MM.1S (cell line): ENCODE measurements at regions not wholly inside any gene's neighbourhood (a gene's known extent, or its start where the extent isn't known, plus 50 kb on each side); places are given as distances from the start of the nearest gene placed in this dataset.

Source experiments
- EZH2 ChIP-seq: fragments of 300-600 bp; sonication (generic); optimal IDR thresholded peaks from 2 replicates; pipeline ENCODE3; 2017; ENCODE audit warnings: low read depth, mild to moderate bottlenecking, antibody characterized with exemption, low read length, mixed read lengths
- EZH2phosphoT487 ChIP-seq: fragments of 300-600 bp; sonication (generic); IDR thresholded peaks from 2 replicates; pipeline ENCODE4 v1.6.1; 2018; ENCODE audit warnings: antibody characterized with exemption, low read length
- TF ChIP-seq, protein P1 (sequence below): fragments of 300-600 bp; sonication (generic); IDR thresholded peaks from 2 replicates; pipeline ENCODE4 v1.5.1; 2016; ENCODE audit warnings: antibody characterized with exemption, low read length, mixed read lengths

DNA sequence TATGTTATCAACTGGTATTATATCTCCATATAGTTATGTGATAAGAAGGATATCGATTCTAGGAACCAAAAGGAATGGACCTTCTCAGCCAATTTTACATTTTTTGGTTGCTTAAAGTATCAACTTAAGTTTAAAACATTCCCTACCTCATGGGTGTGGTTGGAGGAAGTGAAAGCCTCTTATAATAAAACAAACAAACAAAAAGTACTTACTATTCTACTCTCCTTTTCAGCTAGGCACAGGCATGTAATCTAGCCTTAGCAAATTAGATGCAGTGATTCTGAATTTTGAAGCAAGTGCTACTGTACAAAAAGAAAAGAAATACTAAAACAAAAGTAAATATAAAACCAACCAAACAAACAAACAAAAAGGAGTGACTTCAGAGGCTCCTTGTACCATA, 485.4 kb downstream of the C4orf33 start:
- TF ChIP-seq, protein P1, sequence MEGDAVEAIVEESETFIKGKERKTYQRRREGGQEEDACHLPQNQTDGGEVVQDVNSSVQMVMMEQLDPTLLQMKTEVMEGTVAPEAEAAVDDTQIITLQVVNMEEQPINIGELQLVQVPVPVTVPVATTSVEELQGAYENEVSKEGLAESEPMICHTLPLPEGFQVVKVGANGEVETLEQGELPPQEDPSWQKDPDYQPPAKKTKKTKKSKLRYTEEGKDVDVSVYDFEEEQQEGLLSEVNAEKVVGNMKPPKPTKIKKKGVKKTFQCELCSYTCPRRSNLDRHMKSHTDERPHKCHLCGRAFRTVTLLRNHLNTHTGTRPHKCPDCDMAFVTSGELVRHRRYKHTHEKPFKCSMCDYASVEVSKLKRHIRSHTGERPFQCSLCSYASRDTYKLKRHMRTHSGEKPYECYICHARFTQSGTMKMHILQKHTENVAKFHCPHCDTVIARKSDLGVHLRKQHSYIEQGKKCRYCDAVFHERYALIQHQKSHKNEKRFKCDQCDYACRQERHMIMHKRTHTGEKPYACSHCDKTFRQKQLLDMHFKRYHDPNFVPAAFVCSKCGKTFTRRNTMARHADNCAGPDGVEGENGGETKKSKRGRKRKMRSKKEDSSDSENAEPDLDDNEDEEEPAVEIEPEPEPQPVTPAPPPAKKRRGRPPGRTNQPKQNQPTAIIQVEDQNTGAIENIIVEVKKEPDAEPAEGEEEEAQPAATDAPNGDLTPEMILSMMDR, result no peak
- TF ChIP-seq EZH2phosphoT487 (no peak), EZH2 (no peak)
